ENCODE measurements at regions not wholly inside any gene's neighbourhood (a gene's known extent, or its start where the extent isn't known, plus 50 kb on each side); places are given as distances from the start of the nearest gene placed in this dataset.

- TF ChIP-seq KDM4A (IDR thresholded peaks at IDR 0.05; ENCODE audit: low read depth, low read length, severe bottlenecking): no peak
- TF ChIP-seq GABPA (IDR thresholded peaks at IDR 0.05; ENCODE audit: borderline replicate concordance, insufficient read depth, low read length): no peak
- TF ChIP-seq ZNF274 (IDR thresholded peaks at IDR 0.05; ENCODE audit: borderline replicate concordance, extremely low read depth, low read length): no peak
- no peak for TF ChIP-seq CREB1 (IDR thresholded peaks at IDR 0.05)
- TF ChIP-seq EZH2 (IDR thresholded peaks at IDR 0.05; ENCODE audit: low read depth, low read length, severe bottlenecking): no peak
- no peak for TF ChIP-seq POLR2A (IDR thresholded peaks at IDR 0.05; ENCODE audit: control extremely low read depth in 1 of 2, low read depth in 2 of 2, low read length in 2 of 2)
These were observed 175.5 kb upstream of the SERP2 start for GRCh38 chr13:44197791-44198770.
